Glutamatergic neuron (in vitro differentiated cells): ENCODE measurements at regions not wholly inside any gene's neighbourhood (a gene's known extent, or its start where the extent isn't known, plus 50 kb on each side); places are given as distances from the start of the nearest gene placed in this dataset.
"Not testable (repeated sequence)": the region's sequence is repeated elsewhere in the genome, so short reads cannot be mapped to it uniquely, and the experiment has no call there.

Experiments used
- DNase-seq: peaks from one replicate; pipeline ENCODE4 v3.0.0; 2022
- H3K27ac Mint-ChIP-seq: one replicate; pipeline ENCODE4 v1.8.0; 2020; ENCODE audit warnings: mild to moderate bottlenecking, mixed read lengths, inconsistent platforms; ENCODE audit not compliant: unreplicated experiment
- H3K27me3 Mint-ChIP-seq: one replicate; pipeline ENCODE4 v1.8.0; 2020; ENCODE audit warnings: mild to moderate bottlenecking, moderate library complexity, mixed read lengths, inconsistent platforms; ENCODE audit not compliant: unreplicated experiment
- H3K36me3 Mint-ChIP-seq: one replicate; pipeline ENCODE4 v1.8.0; 2020; ENCODE audit warnings: mild to moderate bottlenecking, mixed read lengths, inconsistent platforms; ENCODE audit not compliant: unreplicated experiment
- H3K4me1 Mint-ChIP-seq: one replicate; pipeline ENCODE4 v1.8.0; 2020; ENCODE audit warnings: mild to moderate bottlenecking, low read depth, mixed read lengths, inconsistent platforms; ENCODE audit not compliant: unreplicated experiment
- H3K4me3 Mint-ChIP-seq: one replicate; pipeline ENCODE4 v1.8.0; 2020; ENCODE audit warnings: mild to moderate bottlenecking, mixed read lengths, inconsistent platforms; ENCODE audit not compliant: unreplicated experiment
- H3K9me3 Mint-ChIP-seq: one replicate; pipeline ENCODE4 v1.8.0; 2020; ENCODE audit warnings: mild to moderate bottlenecking, moderate library complexity, mixed read lengths, inconsistent platforms; ENCODE audit not compliant: unreplicated experiment
- TF ChIP-seq, protein P1 (sequence below): fragments of 200-600 bp; sonication (generic); IDR thresholded peaks from one replicate; pipeline ENCODE4 v1.5.0; 2021; ENCODE audit not compliant: partially characterized antibody, unreplicated experiment

DNA sequence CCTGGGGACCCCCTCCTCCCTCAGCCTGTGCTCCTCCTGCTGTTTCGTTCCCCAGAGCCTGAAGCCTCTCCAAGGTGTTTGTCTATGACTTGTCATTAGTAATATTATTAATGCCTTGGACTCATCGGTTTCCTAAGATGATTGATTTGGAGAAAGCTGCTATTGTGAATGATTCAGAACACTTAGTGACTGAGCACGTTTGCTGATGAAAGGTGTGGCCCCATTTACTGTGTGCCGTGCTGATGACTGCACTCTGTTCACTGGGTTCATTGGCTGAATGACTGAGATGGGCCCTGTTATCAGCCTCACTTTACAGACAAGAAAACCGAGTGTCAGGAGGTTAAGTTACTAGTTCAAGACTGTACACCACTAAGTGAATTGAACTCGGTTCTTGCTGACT, 111.4 kb downstream of the SPP2 start:
- Mint-ChIP-seq H3K4me1 (no peaks in the 10 kb centered on the region), H3K36me3 (peaks cover 8% of the 10 kb centered on the region), H3K9me3 (peaks cover 2% of the 10 kb centered on the region), H3K27me3 (peaks cover 2% of the 10 kb centered on the region), H3K4me3 (no peak overlapping the region), H3K27ac (no peak overlapping the region)
- TF ChIP-seq, protein P1, sequence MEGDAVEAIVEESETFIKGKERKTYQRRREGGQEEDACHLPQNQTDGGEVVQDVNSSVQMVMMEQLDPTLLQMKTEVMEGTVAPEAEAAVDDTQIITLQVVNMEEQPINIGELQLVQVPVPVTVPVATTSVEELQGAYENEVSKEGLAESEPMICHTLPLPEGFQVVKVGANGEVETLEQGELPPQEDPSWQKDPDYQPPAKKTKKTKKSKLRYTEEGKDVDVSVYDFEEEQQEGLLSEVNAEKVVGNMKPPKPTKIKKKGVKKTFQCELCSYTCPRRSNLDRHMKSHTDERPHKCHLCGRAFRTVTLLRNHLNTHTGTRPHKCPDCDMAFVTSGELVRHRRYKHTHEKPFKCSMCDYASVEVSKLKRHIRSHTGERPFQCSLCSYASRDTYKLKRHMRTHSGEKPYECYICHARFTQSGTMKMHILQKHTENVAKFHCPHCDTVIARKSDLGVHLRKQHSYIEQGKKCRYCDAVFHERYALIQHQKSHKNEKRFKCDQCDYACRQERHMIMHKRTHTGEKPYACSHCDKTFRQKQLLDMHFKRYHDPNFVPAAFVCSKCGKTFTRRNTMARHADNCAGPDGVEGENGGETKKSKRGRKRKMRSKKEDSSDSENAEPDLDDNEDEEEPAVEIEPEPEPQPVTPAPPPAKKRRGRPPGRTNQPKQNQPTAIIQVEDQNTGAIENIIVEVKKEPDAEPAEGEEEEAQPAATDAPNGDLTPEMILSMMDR = no peak
- no peak for DNase-seq

DNA sequence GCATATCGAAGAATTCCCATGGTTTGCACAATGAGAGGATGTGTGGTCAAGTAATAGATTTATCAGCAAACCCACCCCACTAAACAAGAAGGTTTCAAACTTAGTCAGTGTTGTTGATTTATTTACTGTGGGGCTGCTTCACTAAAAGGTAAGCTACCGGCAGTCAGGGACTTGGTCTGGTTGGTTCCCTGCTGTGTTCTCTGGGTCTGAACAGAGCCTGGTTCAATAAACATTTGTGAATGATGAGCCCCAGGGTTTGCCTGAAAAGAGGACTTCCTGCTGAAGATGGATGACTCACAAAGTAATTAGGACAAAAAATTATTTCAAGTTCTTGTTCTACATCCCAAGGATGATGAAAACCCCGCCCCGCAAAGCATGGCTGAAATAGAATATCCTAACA, 108.3 kb downstream of the SPP2 start:
- no peaks in the 10 kb centered on the region for H3K4me1 Mint-ChIP-seq
- H3K36me3 Mint-ChIP-seq = peaks cover 8% of the 10 kb centered on the region
- H3K27ac Mint-ChIP-seq = no peak overlapping the region
- H3K4me3 Mint-ChIP-seq = no peak overlapping the region
- H3K9me3 Mint-ChIP-seq = peaks cover 2% of the 10 kb centered on the region
- peaks cover 2% of the 10 kb centered on the region for H3K27me3 Mint-ChIP-seq
- no peak for DNase-seq
- TF ChIP-seq, protein P1 = no peak

DNA sequence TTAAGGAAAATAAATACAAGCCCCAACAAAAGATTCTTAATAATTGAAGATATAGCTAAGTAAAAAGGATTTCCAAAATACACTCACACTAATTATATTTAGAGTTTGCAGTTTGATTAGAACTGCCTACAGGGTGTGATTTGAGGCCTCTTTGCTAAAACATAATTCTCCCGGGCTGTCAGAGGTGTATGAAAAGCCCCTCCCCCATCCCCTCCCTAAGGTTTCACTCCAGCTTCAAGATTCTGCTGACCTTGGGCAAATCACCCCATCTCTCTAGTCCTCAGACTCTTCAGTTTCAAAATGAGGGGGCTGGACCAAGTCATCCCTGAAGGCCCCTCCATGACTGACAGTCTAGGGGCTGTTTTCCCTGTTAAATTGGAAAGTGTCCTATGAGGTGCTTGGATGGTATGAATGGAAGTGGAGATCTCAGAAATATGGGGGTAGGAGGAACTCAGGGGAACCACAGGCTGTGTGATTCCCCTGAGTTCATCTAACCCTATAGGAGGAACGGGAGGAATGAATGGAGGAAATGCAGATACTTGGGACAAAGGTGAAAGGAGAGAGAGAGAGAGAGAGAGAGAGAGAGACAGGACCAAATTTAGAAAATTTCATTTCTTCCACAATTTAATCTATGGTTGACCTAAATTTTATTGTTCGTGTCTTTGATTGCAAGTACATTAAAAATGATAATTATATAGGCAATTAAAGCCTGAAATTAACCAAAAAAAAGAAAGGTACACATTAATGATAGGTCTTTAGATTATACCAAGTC, 107.5 kb downstream of the SPP2 start:
- H3K27me3 Mint-ChIP-seq = peaks cover 2% of the 10 kb centered on the region
- no peaks in the 10 kb centered on the region for H3K4me1 Mint-ChIP-seq
- TF ChIP-seq, protein P1 = no peak
- DNase-seq = no peak
- no peak overlapping the region for H3K4me3 Mint-ChIP-seq
- peaks cover 8% of the 10 kb centered on the region for H3K36me3 Mint-ChIP-seq
- peaks cover 4% of the 10 kb centered on the region for H3K9me3 Mint-ChIP-seq
- H3K27ac Mint-ChIP-seq = no peak overlapping the region

DNA sequence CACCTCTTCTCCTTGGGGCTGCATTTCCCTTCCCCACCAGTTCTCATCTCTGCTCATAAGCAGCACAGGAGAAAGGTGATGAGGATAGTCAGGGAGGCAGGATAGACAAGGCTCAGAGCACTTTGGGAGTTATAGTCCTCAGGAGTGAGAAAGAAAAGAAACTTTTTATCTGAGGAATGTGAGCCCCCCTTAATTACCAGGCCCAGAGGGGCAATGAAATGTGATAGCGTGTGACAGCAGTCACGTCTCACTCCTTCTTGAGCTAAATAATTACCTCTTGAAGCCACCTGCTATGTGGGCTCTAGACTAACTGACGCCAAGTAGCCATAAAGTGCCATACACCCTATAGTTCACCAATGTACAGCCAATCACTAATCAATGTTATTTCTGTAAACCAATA, 105.8 kb downstream of the SPP2 start:
- H3K4me1 Mint-ChIP-seq = no peaks in the 10 kb centered on the region
- no peak overlapping the region for H3K27ac Mint-ChIP-seq
- TF ChIP-seq, protein P1 = no peak

DNA sequence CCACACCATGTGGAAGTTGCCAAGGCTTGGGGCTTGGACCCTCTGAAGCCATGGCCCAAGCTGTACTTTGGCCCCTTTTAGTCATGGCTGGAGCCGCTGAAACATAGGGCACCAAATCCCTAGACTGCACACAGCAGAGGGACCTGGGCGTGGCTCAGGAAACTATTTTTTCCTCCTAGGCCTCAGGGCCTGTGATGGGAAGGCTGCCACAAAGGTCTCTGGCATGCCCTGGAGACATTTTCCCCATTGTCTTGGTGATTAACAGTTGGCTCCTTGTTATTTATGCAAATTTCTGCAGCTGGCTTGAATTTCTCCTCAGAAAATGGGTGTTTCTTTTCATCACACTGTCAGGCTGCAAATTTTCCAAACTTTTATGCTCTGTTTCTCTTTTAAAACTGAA, 102.3 kb downstream of the SPP2 start:
- not testable (repeated sequence) for H3K4me3 Mint-ChIP-seq

More for the DNA sequence above, 105.8 kb downstream of the SPP2 start:
- no peak overlapping the region for H3K4me3 Mint-ChIP-seq
- peaks cover 2% of the 10 kb centered on the region for H3K27me3 Mint-ChIP-seq
- peaks cover 5% of the 10 kb centered on the region for H3K9me3 Mint-ChIP-seq
- no peak for DNase-seq
- peaks cover 8% of the 10 kb centered on the region for H3K36me3 Mint-ChIP-seq

More for the DNA sequence above, 102.3 kb downstream of the SPP2 start:
- not testable (repeated sequence) for H3K4me1 Mint-ChIP-seq, H3K9me3 Mint-ChIP-seq, DNase-seq, H3K27me3 Mint-ChIP-seq, H3K36me3 Mint-ChIP-seq, H3K27ac Mint-ChIP-seq
